Stimulated activated CD4-positive, alpha-beta T cell treated with anti-CD3 and anti-CD28 coated beads, Interleukin-1b, Interleukin-23, amount 100 ng/mL, for 1 hour (primary cell): ENCODE measurements at regions not wholly inside any gene's neighbourhood (a gene's known extent, or its start where the extent isn't known, plus 50 kb on each side); places are given as distances from the start of the nearest gene placed in this dataset.
"Not testable (repeated sequence)": the region's sequence is repeated elsewhere in the genome, so short reads cannot be mapped to it uniquely, and the experiment has no call there.

Experiments
- DNase-seq, 2 donors: peaks; one replicate each; pipeline ENCODE4 v3.0.0-alpha.2; 2020; ENCODE audit warnings: low read depth in 2 of 2

DNA sequence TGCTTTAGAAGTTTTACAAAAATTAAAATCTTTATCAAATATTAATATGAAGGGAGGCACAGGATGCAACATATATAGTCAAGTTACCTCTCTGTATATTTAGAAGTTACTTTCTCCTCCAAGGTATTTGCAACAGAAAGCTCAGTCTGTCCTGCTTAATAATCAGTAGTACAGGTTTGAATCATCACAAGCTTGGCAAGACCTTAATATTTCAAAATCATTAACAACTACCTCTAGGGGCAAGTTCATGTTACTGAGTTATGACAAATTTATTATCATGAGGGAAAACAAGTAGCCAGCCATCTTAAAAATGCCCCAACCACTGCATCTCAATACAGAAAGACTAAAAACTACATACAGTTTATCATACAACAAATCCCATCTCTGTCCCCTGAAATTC lies 116.0 kb downstream of the PMAIP1 start:
- not testable (repeated sequence) for DNase-seq

DNA sequence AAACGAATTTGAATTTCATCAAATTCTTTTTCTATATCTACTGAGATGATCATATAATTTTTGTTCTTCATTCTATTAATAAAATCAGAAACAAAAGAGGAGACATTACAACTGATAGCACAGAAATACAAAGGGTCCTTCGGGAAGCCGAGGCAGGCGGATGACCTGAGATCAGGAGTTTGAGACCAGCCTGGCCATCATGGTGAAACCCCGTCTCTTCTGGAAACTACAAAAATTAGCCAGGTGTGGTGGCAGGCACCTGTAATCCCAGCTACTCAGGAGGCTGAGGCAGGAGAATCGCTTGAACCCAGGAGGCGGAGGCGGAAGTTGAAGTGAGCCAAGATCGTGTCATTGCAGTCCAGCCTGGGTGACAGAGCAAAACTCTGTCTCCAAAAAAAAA lies 113.4 kb downstream of the PMAIP1 start:
- not testable (repeated sequence) for DNase-seq

DNA sequence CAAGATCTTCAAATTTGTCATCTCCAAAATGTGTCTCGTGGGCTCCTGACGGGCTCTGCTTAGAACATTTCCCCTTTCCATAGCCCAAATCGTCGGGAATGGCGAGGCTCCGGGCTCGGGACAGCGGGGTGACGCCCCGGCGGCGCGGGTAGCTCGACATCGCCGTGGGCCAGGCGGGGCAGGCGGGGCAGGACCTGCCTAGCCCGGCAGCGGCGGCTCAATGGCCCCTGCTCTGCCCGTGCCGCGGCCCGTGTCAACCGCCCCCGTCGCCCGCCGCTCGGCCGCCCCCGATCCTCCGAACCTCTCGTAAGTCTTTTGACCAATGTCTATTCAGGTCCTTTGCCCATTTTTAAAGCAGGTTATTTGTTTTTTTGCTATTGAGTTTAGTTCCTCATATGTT lies 111.2 kb downstream of the PMAIP1 start:
- no peak for DNase-seq

DNA sequence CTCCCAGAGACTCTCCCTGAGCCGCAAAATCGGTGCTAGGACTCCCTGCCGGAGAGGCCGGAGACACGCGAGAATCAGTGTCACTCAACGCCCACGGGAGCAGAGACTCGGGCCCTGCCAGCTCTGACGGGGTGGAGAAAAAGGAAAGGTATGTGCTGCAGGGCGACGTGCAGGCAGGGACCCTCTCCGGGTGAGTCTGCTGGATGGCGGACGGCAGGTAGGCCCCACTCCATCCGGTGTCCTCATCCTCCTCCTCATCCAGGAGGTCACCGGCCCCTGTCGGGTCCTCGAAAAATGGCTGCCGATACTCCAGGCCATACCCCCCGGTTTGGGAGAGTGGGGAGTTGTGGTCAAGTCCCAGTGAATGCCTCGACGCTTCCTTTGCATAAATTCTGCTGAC lies 110.7 kb downstream of the PMAIP1 start:
- DNase-seq, result no peak

DNA sequence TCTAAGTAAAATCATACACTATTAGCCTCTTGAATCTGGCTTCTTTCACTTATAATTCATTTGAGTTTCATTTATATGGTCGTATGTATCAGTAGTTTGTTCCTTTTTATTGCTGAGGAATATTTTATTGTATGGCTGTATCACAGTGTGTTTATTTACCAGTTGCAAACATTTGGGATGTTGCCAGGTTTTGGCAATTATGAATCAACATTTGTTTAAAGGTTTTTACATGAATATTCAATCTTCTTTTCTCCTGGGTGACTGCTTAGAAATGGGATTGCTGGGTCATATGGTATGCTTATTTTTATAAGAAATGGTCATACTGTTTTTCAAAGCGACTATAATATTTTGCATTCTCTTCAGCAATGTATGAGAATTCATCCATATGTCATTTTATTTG lies 107.9 kb downstream of the PMAIP1 start:
- no peak for DNase-seq

DNA sequence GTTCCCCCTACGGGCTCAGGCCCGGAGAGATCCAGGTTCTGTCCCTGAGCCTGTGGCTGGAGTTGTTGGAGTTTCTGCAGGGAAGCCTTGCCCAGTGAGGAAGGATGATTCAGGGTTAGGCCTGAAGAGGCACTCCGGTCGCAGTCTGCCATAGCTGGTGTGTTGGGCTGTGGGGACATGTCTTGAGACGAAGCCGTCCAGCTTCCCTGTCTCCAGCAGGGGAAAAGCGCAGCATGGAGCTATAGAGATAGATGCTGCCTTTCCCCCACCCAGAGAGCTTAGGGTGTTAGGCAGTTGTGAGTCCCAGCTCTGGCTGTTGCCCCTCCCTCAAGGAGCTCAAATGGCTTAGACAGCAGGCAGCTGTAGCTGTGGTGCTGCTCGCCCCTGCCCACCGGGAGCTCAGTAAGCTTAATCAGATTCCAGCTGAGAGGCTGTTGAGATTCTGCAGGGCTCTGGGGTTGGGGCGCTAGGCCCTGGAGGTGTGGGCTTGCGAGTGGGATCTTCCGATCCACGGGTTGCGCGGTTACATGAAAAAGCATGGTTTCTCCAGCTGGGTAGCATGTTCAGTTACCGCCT lies 103.9 kb downstream of the PMAIP1 start:
- DNase-seq, result no peak

DNA sequence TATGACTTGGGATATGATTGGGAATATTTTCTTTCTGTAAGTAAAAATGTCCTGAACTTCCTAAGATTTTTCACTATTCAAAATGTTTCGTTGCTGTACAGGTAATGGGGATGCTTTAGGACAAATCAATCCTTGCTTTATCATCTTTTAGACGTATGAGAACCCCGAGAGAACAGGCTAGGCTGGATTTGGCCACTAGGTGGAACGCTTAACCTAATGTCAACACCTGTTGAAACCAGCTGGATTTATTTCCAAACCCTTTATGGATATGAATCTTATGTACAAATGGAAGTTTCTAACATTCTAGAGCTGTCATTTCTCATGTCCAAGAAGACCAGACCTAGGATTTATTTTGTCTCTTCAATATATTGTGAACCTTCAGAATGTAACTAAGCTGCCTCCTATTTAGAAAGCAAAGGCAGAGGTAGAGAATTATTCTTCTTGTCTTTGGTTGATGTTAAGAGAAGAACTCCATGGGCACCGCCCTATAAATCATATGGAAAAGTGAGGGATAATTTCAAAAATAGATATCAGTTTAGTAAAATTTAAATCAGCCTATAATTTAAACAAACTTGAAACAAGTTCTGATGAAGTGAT lies 96.7 kb downstream of the PMAIP1 start:
- no peak for DNase-seq

DNA sequence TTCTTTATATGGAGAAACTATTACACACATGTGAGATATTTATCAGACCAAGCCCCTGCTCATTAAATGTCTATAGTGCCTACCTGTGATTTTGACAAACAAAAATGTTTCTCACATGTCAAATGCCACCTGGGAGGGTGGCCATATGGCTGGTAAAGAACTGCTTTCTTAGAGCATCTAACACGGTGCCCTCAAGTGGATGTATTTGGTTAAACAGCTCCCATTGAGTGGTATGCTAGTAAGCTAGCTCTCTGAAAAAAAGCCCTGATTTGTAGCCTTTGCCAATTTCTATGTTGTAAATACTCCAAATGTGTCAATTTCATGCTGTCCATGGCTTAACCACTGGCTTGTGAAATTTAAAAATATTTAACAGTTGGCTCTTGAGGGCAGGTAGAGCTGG lies 94.6 kb downstream of the PMAIP1 start:
- no peak for DNase-seq

DNA sequence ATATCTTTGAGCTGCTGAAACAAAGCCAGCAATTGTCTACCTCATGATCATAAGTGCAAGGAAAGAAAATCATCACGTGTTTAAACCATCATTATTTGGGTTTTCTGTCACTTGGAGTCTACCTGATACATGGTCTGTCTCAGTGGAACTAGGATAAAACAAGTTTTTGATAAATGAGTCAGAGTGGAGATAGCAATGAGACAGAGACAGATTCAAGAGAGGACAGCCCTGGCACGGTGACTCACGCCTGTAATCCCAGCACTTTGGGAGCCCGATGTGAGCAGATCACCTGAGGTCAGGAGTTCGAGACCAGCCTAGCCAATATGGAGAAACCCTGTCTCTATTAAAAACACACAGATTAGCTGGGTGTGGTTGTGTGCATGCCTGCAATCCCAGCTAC lies 93.8 kb downstream of the PMAIP1 start:
- DNase-seq, result no peak

DNA sequence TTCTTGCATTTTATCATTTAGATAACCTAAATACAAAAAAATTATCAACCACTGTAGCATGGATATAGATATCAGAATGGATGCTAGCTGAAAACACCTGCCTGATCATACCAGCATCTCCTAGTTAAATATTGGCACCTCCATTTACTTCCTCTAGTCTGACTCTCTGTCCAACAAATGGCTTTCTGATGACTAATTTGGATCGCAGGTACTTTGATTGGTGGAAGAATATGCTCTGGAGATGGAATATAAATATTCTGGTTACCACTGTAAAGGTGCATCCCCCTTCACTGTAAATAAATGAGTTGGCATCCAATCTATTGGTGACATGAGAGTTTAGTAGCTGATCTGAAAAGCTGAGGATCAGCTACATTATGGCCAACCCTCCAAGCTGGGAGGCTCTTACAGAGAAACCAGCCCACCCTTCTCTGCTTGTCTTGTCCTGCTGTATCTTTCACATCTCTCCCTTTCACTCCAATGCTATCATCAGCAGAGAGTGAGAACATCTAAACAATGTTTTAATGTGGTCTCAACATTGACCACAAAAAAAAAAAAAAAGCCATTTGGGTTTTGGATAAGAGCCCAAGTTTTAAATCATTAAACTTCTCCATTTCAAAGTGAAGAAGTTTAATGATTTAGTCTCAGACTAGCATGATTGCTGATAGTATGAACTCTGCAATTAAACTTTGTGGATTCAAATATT lies 90.5 kb downstream of the PMAIP1 start:
- DNase-seq, result no peak

DNA sequence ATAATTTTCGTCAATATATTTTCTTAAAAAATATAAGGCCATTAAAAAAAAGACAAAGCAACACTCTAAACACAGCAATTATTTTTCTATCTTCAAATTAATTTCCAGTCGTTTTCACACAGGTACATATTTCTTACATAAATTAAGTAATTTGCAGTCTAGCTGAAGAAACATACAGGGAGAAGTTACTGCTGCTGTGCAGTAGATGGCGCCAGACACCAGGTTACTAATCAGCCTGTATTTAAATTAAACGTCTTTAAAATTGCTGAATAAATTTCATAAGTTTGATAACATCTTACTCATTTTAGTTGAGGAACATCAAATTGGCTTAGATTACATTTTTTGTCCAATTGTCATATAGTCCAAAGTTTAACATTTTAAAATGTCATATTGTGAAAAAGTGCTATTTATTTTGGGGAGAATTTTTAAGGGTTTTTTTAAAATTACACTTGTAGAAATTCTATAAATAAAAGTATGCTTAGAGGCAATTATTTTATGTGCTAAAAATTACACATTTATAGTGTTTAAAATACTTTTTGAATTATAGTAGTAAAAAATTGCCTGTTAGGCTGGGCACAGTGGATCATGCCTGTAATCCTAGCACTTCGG lies 88.4 kb downstream of the PMAIP1 start:
- DNase-seq, result peak; percentile 7 to 21

DNA sequence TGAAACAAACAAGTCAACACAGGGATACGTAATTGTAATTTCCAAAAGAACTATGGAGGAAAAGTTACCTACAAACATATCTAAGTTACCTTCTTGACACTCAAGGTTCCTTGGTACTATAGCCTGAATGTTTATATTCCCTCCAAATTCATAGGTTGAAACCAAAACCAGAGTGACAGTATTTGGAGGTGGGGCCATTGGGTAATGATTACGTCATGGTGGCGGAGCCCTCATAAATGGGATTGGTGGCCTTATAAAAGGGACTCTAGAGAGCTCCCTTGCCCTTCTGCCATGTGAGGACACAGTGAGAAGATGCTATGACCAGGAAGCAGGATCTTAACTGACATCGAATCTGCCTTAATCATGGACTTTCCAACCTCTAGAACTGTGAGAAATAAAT lies 87.3 kb downstream of the PMAIP1 start:
- no peak for DNase-seq

DNA sequence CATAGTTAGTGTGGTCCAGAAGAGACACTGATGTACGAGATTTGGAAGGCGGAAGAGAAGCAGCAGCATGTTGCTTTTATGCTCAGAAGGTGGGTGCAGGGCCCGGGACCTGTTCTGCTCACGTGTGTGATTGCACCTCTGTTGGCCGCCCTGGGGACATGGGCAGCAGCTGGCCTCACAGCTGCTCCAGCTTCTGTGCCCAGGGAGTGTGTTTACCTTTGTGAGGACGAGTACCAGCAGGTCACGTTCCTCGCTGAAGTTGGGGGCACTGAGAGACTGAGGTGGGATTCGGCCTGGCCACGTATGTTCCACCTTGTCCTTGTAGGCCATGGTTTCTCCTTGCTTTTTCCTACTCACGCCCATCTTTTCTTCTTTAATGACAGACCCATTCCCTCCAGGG lies 86.3 kb downstream of the PMAIP1 start:
- no peak for DNase-seq

DNA sequence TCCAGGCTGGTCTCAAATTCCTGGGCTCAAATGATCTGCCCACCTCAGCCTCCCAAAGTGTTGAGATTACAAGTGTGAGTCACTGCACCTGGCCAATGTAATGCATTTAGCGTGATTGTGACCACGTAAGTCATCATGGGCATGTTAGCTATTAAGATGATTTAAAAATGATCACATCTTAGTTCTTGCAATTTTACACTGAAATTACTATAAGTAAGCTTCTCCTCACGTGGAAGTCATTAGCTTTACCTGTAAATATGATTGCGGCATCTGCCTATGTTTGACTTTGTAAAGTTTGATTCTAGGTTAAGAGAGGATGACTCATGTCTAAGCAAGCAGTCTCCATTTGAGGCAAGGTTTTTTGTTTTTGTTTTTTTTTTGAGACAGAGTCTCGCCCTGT lies 85.5 kb downstream of the PMAIP1 start:
- DNase-seq, result no peak

DNA sequence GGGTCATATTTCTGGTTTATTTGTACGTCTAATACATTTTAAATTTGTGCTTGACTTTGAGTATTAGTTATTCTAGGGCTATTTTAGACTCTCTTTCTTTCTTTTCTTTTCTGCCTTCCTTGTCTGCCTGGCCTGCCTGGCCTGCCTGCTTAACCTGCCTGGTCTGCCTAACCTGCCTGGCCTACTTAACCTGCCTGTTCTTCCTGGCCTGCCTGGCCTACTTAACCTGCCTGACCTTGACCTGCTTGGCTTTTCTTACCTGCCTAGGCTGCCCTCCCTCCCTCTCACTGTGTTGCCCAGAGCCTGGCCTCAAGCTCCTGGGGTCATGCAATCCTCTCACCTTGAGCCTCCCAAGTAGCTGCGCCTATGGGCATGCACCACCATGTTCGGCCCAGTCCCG lies 83.7 kb downstream of the PMAIP1 start:
- no peak for DNase-seq

DNA sequence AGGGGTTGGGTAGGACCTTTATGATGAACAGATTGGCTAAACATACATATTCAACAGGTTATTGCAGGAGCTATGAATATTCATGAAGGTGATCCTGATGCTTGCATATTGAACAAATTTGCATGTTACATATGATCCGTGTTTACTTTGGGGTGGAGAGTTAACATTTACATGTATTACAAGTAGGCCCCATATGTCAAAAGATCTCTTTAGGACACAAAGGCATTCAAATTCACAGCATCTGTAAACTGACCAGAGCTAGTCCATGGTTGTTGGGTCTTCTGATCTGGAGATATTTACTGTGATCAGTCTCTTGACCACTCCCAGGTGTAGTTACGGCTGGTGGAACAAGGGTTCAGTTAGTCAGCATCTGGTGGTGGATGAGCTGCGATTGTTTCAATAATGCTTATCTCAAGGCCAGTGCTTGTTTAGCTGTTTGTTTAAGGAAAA lies 80.4 kb downstream of the PMAIP1 start:
- no peak for DNase-seq

DNA sequence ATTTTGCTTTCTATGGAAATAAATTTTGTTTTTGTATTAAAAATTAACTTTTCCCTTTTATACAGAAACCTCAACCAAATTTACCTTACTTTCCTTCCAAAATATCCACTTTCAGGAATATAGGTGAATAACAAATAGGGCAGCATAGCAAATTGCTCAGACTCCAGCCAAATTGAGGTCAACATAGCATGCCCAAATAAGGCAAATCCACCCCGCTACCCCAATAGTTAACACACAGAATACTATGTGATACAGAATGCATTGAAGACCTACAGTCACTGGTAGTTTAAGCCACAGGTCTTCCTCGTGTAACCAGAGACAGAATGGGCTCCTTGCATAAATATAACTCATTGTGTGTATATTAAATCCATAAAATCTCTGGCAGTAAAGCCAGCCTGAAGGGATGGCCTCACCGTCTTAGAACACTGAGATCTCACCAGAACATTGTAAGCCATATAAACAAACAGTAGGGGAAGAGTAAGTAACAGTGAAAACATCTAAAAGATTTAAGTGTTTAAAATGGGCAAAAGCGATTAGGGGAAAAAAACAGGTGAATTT lies 72.2 kb downstream of the PMAIP1 start:
- DNase-seq, result no peak

DNA sequence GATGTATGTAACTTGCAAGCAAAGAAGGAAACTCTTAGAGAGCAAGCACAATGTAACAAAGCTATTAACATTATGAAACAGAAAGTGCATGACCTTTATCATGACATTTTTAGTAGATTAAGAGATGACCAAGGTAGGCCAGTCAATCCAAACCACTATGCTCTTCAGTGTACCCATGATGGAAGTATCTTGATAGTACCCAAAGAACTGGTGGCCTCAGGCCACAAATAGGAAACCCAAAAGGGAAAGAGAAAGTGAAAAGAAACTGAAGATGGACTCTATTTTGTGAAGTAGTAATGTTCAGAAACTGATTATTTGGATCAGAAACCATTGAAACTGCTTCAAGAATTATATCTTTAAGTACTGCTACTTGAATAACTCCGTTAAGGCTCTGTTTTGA lies 71.3 kb downstream of the PMAIP1 start:
- not testable (repeated sequence) for DNase-seq

DNA sequence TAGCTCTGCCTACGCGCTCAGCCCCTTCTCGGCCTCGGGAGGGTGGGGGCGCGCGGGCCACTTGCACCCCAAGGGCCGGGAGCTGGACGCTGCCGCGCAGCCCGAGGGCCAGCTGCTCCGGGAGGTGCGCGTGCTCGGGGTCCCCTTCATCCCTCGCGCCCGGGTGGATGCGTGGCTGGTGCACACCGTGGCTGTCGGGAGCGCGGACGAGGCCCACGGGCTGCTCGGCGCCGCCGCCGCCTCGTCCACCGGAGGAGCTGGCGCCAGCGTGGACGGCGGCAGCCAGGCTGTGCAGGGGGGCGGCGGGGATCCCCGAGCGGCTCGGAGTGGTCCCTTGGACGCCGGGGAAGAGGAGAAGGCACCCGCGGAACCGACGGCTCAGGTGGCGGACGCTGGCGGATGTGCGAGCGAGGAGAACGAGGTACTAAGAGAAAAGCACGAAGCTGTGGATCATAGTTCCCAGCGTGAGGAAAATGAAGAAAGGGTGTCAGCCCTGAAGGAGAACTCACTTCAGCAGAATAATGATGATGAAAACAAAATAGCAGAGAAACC lies 69.8 kb downstream of the PMAIP1 start:
- DNase-seq, result not testable (repeated sequence)

DNA sequence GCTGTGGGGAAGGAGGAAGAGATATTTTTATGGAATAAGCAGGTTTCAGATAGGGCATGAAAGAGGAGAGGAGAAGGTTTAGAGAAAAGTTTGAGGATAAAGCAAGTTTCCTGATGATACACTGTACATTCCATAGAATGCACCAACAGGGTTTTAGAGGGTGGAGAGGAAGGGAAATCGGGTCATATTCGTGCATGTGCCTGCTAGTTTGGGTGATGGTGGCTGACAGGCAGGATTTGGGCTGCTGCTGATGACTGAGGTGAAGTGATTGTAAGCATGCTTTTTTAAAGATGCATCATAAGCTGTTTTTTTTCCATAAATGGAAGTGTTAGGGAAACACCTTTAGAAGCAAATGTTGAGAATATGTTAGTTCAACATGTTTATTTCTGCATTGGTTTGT lies 68.8 kb downstream of the PMAIP1 start:
- DNase-seq, result no peak

DNA sequence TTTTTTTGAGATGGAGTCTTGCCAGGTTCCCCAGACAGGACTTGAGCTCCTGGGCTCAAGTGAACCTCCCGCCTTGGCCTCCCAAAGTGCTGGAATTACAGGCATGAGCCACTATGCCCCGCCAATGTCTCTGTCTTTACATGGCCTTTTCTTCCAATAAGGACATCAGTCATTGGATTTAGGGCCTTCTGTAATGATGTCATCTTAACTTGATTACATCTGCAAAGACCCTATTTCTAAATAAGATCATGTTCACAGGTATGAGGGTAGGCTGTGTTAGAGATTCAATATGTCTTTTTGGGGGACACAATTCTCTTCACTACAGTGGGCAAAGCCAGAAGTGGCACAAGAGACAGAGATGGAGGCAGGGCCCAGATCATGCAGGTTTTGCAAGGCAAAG lies 68.1 kb downstream of the PMAIP1 start:
- no peak for DNase-seq

DNA sequence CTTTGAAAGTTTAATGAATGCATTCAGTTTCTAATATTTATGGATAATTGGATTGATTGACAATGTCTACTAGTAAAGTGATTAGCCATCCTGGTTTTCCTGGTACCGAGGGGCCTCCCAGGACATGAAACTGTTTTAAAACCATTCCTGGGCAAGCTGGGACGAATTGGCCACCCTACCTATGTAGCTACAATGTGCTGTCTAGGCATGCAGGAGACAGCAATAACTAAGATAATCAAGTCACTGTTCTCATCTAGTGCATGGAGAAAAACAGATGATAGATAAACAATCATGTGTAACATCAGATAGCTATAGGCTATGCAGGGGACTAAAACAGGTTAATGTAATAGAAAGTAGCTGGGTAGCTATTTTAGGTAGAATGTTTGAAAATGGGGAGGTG lies 67.1 kb downstream of the PMAIP1 start:
- no peak for DNase-seq
